Fibroblast of mammary gland (primary cell): ENCODE measurements at regions not wholly inside any gene's neighbourhood (a gene's known extent, or its start where the extent isn't known, plus 50 kb on each side); places are given as distances from the start of the nearest gene placed in this dataset.

Source experiments
- DNase-seq: peaks from one replicate; pipeline ENCODE4 v3.0.0-alpha.2; 2010; ENCODE audit warnings: low read depth
- H3K4me3 ChIP-seq: 2 replicates; pipeline ENCODE4 v1.5.1; 2011; ENCODE audit warnings: low read depth, mild to moderate bottlenecking, low read length, moderate library complexity; ENCODE audit not compliant: control insufficient read depth
- CTCF ChIP-seq: conservative IDR thresholded peaks from 2 replicates; pipeline ENCODE4 v1.5.1; 2011; ENCODE audit warnings: low read depth, low read length, inconsistent platforms; ENCODE audit not compliant: control insufficient read depth, insufficient read depth

DNA sequence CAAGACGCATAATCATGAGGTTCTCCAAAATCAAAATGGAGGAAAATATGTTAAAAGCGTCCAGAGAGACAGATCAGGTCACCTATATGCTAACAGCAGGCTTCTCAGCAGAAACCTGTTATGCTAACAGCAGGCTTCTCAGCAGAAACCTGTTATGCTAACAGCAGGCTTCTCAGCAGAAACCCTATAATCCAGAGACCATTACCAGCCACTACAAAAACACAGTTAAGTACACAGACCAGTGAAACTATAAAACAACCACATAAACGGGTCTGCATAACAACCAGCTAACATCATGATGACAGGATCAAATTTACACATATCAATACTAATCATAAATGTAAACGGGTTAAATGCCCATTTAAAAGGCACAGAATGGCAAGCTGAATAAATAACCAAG lies 1548.4 kb upstream of the TMEFF2 start:
- H3K4me3 ChIP-seq: no peak overlapping the region
- TF ChIP-seq CTCF: no peak
- DNase-seq: no peak

DNA sequence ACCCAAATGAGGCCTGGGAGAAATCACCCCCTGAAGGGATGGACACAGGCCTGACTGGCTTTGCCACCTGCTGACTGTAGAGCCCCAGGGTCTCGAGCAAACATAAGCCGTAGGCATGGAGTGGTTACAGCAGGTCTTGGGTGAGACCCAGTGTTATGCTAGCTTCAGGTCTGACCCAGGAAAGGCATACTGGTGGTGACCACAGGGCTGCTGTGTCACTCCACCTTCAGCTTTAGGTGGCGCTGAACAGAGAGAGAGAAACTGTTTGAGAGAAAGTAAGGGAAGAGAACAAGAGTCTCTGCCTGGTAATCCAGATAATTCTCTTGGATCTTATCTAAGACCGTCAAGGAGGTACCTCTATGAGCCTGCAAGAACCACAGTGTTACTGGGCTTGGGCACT lies 1544.2 kb upstream of the TMEFF2 start:
- no peak for DNase-seq
- H3K4me3 ChIP-seq: no peak overlapping the region
- no peak for TF ChIP-seq CTCF

DNA sequence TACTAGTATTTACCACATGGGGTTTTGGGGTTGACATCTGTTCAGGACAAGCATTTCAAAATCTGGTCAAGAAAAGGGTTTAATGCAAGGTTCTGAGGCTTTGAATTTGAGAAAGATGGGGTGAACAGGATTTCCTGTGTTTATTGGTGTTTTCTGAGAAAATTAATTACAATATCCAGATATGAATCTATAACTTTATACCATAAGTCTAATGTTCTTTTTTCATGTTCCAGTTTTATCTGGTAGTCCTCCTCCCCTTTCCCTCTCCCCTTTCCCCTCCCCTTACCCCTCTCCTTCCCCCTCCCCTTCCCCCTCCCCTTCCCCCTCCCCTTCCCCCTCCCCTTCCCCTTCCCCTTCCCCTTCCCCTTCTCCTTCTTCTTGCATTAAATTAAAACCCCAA lies 1518.2 kb upstream of the TMEFF2 start:
- H3K4me3 ChIP-seq: no peak overlapping the region
- TF ChIP-seq CTCF: no peak
- no peak for DNase-seq

- TF ChIP-seq CTCF: no peak
- peak; percentile 6 for DNase-seq
- no peak overlapping the region for H3K4me3 ChIP-seq
These were observed 1508.7 kb upstream of the TMEFF2 start for GRCh38 chr2:193703411-193703810.

DNA sequence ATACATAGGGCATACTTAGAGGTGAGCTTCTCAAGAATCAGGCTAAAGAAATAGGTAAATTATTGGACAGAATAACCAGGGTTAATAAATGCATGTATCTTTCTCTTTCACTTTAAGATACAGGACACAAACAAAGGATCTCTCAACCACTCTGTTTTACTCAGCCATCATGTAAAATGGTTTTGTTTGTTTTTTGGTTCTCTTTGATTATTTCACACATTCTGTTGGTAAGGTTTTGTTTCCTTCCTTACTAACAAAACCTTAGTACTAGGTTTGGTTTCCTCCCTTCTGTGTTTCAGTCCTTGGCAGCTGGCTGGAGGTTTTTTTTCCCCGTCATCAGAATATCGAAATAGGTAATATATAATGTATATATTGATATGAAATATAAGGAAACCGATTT lies 1506.8 kb upstream of the TMEFF2 start:
- DNase-seq: no peak
- no peak for TF ChIP-seq CTCF
- H3K4me3 ChIP-seq: no peak overlapping the region

DNA sequence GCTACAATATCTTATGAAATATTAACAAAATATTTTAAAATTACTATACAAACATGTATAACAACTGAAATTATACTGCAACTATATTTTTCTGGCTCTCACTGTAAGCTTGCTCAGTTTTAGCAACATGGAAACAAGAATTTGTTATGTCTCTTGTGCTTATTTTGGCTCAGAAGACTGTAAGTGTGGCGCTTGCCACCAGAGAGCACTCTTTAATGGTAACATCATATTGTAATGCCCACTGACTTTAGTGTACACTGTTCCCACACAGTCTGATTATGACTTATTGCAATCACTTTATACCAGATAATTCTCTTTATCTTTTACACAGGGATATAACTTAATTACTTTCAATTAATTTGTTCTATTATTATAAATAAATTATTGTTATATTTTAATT lies 1500.6 kb upstream of the TMEFF2 start:
- peak; percentile 59 for TF ChIP-seq CTCF
- no peak overlapping the region for H3K4me3 ChIP-seq
- DNase-seq: peak; percentile 67

DNA sequence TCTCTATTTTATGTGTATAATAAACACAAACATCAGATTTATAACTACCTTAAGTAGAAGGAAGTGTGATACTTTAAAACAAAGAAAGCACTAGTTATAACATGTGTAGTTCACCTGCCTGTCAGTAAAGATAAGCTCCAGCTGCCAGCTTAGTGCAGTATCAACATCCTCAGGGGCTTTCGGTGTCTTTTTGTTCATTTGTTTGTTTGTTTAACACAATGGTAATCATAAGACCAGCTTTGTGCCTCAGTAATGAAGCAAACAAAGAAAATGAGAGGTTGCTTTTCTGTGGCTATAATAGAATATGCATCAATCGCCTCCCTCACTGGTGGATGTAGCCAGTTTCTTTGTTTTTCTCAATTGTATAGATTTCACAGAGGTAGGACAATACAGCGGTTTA lies 1499.0 kb upstream of the TMEFF2 start:
- no peak for DNase-seq
- no peak overlapping the region for H3K4me3 ChIP-seq
- TF ChIP-seq CTCF: no peak
